GM19372 (cell line): ENCODE measurements at regions not wholly inside any gene's neighbourhood (a gene's known extent, or its start where the extent isn't known, plus 50 kb on each side); places are given as distances from the start of the nearest gene placed in this dataset.
"Not testable (repeated sequence)": the region's sequence is repeated elsewhere in the genome, so short reads cannot be mapped to it uniquely, and the experiment has no call there.

Source experiments
- ATAC-seq: cut with Tn5 transposase; IDR thresholded peaks from one replicate; pipeline ENCODE4 v1.9.1; 2021; ENCODE audit warnings: mild to moderate bottlenecking, low read depth, moderate library complexity; ENCODE audit not compliant: unreplicated experiment

GRCh38 chr4:3876057-3876845 lies 110.1 kb downstream of the ADRA2C start:
- ATAC-seq: not testable (repeated sequence)

- ATAC-seq: no peak
These were observed 111.1 kb downstream of the ADRA2C start for GRCh38 chr4:3877236-3877635.

GRCh38 chr4:3877868-3878267 lies 111.7 kb downstream of the ADRA2C start:
- no peak for ATAC-seq

GRCh38 chr4:3878678-3879077 lies 112.5 kb downstream of the ADRA2C start:
- no peak for ATAC-seq

- no peak for ATAC-seq
These were observed 113.8 kb downstream of the ADRA2C start for GRCh38 chr4:3879681-3880614.

GRCh38 chr4:3880615-3881120 lies 114.5 kb downstream of the ADRA2C start:
- ATAC-seq: peak; percentile 74

- not testable (repeated sequence) for ATAC-seq
These were observed 116.2 kb downstream of the ADRA2C start for GRCh38 chr4:3882316-3882885.

- ATAC-seq: not testable (repeated sequence)
These were observed 118.1 kb downstream of the ADRA2C start for GRCh38 chr4:3884261-3884660.

- not testable (repeated sequence) for ATAC-seq
These were observed 127.4 kb downstream of the ADRA2C start for GRCh38 chr4:3893590-3893989.

- ATAC-seq: not testable (repeated sequence)
These were observed 128.1 kb downstream of the ADRA2C start for GRCh38 chr4:3894086-3894959.

GRCh38 chr4:3896441-3896840 lies 130.3 kb downstream of the ADRA2C start:
- ATAC-seq: no peak

- not testable (repeated sequence) for ATAC-seq
These were observed 130.8 kb downstream of the ADRA2C start for GRCh38 chr4:3896871-3897578.

GRCh38 chr4:3898098-3898497 lies 131.9 kb downstream of the ADRA2C start:
- no peak for ATAC-seq

- ATAC-seq: not testable (repeated sequence)
These were observed 132.7 kb downstream of the ADRA2C start for GRCh38 chr4:3898928-3899327.

GRCh38 chr4:3904264-3904955 lies 138.2 kb downstream of the ADRA2C start:
- ATAC-seq: not testable (repeated sequence)

- not testable (repeated sequence) for ATAC-seq
These were observed 143.4 kb downstream of the ADRA2C start for GRCh38 chr4:3909616-3910015.

GRCh38 chr4:3910161-3910950 lies 144.2 kb downstream of the ADRA2C start:
- not testable (repeated sequence) for ATAC-seq
